Endothelial cell of umbilical vein (primary cell): ENCODE measurements at regions not wholly inside any gene's neighbourhood (a gene's known extent, or its start where the extent isn't known, plus 50 kb on each side); places are given as distances from the start of the nearest gene placed in this dataset.

Source experiments
- BruUV-seq: library from RNA; stranded (reverse); fragments of 400-500 nt; replicated peaks from 2 replicates; lab custom pipeline; 2021; lab: Mats Ljungman, UMichigan
- CTCF ChIA-PET: fragments of 300-600, 350-600 bp; sonication (Branson Sonifier 250); formaldehyde crosslinking; loops from one replicate; lab custom pipeline; 2021; ENCODE audit warnings: antibody characterized with exemption, inconsistent platforms; lab: Charles Lee
- POLR2A ChIA-PET: fragments of 300-600, 350-600 bp; sonication (Branson Sonifier 250); formaldehyde crosslinking; loops from one replicate; lab custom pipeline; 2021; ENCODE audit warnings: antibody characterized with exemption, inconsistent platforms; lab: Charles Lee
- DNase-seq: peaks from one replicate; pipeline ENCODE4 v3.0.0-alpha.2; 2011; ENCODE audit warnings: low read depth, low spot score
- FAIRE-seq: peaks from 2 replicates; lab custom pipeline; 2011; peaks lifted over from hg19 to GRCh38; lab: Jason Lieb, UNC
- H2AFZ ChIP-seq: 2 replicates; pipeline ENCODE4 v1.6.0; 2012; ENCODE audit warnings: low read depth, low read length, control low read depth, inconsistent platforms
- H3K27ac ChIP-seq: 2 replicates; pipeline ENCODE4 v1.5.1; 2011; ENCODE audit warnings: low read depth, mild to moderate bottlenecking, control low read depth, low read length, moderate library complexity; ENCODE audit not compliant: insufficient read depth
- H3K27me3 ChIP-seq, 2 experiments: 2 replicates each; pipeline versions ENCODE4 v1.6.0 to v1.6.1; 2011; ENCODE audit warnings: low read length in 2 of 2, mixed read lengths in 1 of 2; ENCODE audit not compliant: control insufficient read depth in 2 of 2, insufficient read depth in 2 of 2
- H3K36me3 ChIP-seq, 2 experiments: 2 replicates in 1 of 2; 3 replicates in 1 of 2; pipeline ENCODE4 v1.5.1; 2011; ENCODE audit warnings: low read length in 2 of 2, mild to moderate bottlenecking in 1 of 2, moderate library complexity in 1 of 2; ENCODE audit not compliant: control insufficient read depth in 2 of 2, insufficient read depth in 2 of 2; ENCODE audit errors: extremely low read depth in 1 of 2
- H3K4me1 ChIP-seq: 3 replicates; pipeline ENCODE4 v1.5.1; 2011; ENCODE audit warnings: mild to moderate bottlenecking, low read length; ENCODE audit not compliant: control insufficient read depth, insufficient read depth; ENCODE audit errors: extremely low read depth
- H3K4me2 ChIP-seq: 2 replicates; pipeline ENCODE4 v1.6.1; 2011; ENCODE audit warnings: low read length, control low read depth, mixed read lengths; ENCODE audit not compliant: insufficient read depth
- H3K4me3 ChIP-seq, 3 experiments: fragments of 200-600 bp in 1 of 3; sonication (generic), shearing (Covaris generic) in 1 of 3; replicated peaks in 1 of 3; 2 replicates each; pipeline ENCODE4 v1.5.1; 2011 to 2016; ENCODE audit warnings: control low read depth in 3 of 3, low read length in 3 of 3, mild to moderate bottlenecking in 2 of 3, inconsistent platforms in 1 of 3, low read depth in 1 of 3, moderate library complexity in 1 of 3; ENCODE audit not compliant: insufficient read depth in 1 of 3
- H3K79me2 ChIP-seq: 2 replicates; pipeline ENCODE4 v1.6.0; 2012; ENCODE audit warnings: low read length, inconsistent platforms; ENCODE audit not compliant: control insufficient read depth, insufficient read depth
- H3K9ac ChIP-seq: replicated peaks from 2 replicates; pipeline ENCODE3; 2011; ENCODE audit warnings: low read length, control low read depth; ENCODE audit not compliant: insufficient read depth; ENCODE audit errors: extremely low read depth
- H3K9me1 ChIP-seq: replicated peaks from 3 replicates; pipeline ENCODE4 v1.6.0; 2011; ENCODE audit warnings: mild to moderate bottlenecking, low read length; ENCODE audit not compliant: control insufficient read depth, insufficient read depth; ENCODE audit errors: extremely low read depth
- H3K9me3 ChIP-seq: replicated peaks from 2 replicates; pipeline ENCODE4 v1.5.1; 2012; ENCODE audit warnings: low read length, inconsistent platforms; ENCODE audit not compliant: control insufficient read depth, insufficient read depth
- H4K20me1 ChIP-seq: replicated peaks from 2 replicates; pipeline ENCODE3; 2011; ENCODE audit warnings: mild to moderate bottlenecking, low read length; ENCODE audit not compliant: control insufficient read depth, insufficient read depth; ENCODE audit errors: extremely low read depth
- CTCF ChIP-seq, 2 donors: IDR thresholded peaks; 1 replicate in 1 of 2; 2 replicates in 1 of 2; pipeline ENCODE4 v1.5.1; 2011; ENCODE audit warnings: low read length in 2 of 2, mild to moderate bottlenecking in 2 of 2, moderate library complexity in 2 of 2, control low read depth in 1 of 2, inconsistent platforms in 1 of 2, low read depth in 1 of 2; ENCODE audit not compliant: insufficient read depth in 1 of 2; ENCODE audit errors: extremely low read depth in 1 of 2
- EZH2 ChIP-seq: IDR thresholded peaks from 2 replicates; pipeline ENCODE4 v1.6.1; 2012; ENCODE audit warnings: borderline replicate concordance, low read depth, mild to moderate bottlenecking, moderate library complexity, low read length, inconsistent platforms; ENCODE audit not compliant: severe bottlenecking
- FOS ChIP-seq: IDR thresholded peaks from 2 replicates; pipeline ENCODE4 v1.6.1; 2011; ENCODE audit warnings: mild to moderate bottlenecking, low read length, moderate library complexity, borderline replicate concordance; ENCODE audit not compliant: insufficient read depth
- GATA2 ChIP-seq: IDR thresholded peaks from 2 replicates; pipeline ENCODE4 v1.7.0; 2011; ENCODE audit warnings: low read depth, mild to moderate bottlenecking, moderate library complexity, mixed read lengths, low read length; ENCODE audit not compliant: insufficient read length, insufficient read depth
- JUN ChIP-seq: IDR thresholded peaks from 2 replicates; pipeline ENCODE4 v1.6.1; 2011; ENCODE audit warnings: borderline replicate concordance, low read depth; ENCODE audit not compliant: insufficient read length, insufficient read depth
- MAX ChIP-seq: IDR thresholded peaks from 2 replicates; pipeline ENCODE4 v1.6.1; 2011; ENCODE audit not compliant: insufficient read depth, insufficient read length
- MYC ChIP-seq: IDR thresholded peaks from one replicate; pipeline ENCODE4 v1.6.1; 2011; ENCODE audit warnings: mild to moderate bottlenecking, low read depth, low read length
- POLR2A ChIP-seq: IDR thresholded peaks from 2 replicates; pipeline ENCODE4 v1.6.1; 2012; ENCODE audit warnings: low read depth, mild to moderate bottlenecking, control low read depth, low read length
- dilution Hi-C: fragments of 300-500 bp; cut with MboI; formaldehyde crosslinking; loops from one replicate; pipeline ENCODE4 v1.15.0; 2019; ENCODE audit warnings: low sequenced_read_pairs; ENCODE audit not compliant: extremely low pct_ligation_motif_present
- intact Hi-C: fragments of 100-400 bp; cut with micrococcal nuclease; formaldehyde crosslinking; loops from one replicate; pipeline ENCODE4 v1.10.0; 2022

- Histone ChIP-seq H3K4me1 (no peaks in the 10 kb centered on the region), H3K79me2 (no peaks in the 10 kb centered on the region), H3K9ac (no peak overlapping the region), H2AFZ (no peak overlapping the region), H3K36me3 (no peaks in the 10 kb centered on the region), H3K9me1 (no peaks in the 10 kb centered on the region), H3K27me3 (peaks cover 35 to 56% of the 10 kb centered on the region in 2 experiments), H3K4me2 (no peak overlapping the region), H3K4me3 (no peak overlapping the region), H3K9me3 (no peaks in the 10 kb centered on the region), H3K27ac (no peak overlapping the region), H4K20me1 (no peaks in the 10 kb centered on the region)
- FAIRE-seq (no peak), DNase-seq (no peak)
- dilution Hi-C loops = no loop called here
- intact Hi-C loops = no loop called here
- ChIA-PET CTCF (interaction anchor here (0.8 to 2.1 kb wide), 9 partner anchors 10 to 186 kb away, joined by 3 to 8 read pairs (median 5); no protein-coding TSS in a partner anchor), POLR2A (no interaction called here)
- TF ChIP-seq FOS (no peak), MYC (no peak), GATA2 (no peak), MAX (no peak), POLR2A (no peak), EZH2 (no peak)
- BruUV-seq = no TSS peak
Observed at GRCh38 chr2:120522151-120522751, 176.3 kb downstream of the INHBB start.

- Histone ChIP-seq H3K4me1 (no peaks in the 10 kb centered on the region), H3K27me3 (peaks cover 39 to 59% of the 10 kb centered on the region in 2 experiments), H2AFZ (no peak overlapping the region), H3K79me2 (no peaks in the 10 kb centered on the region), H3K9me3 (no peaks in the 10 kb centered on the region), H3K9ac (no peak overlapping the region), H3K4me2 (no peak overlapping the region), H3K4me3 (no peak overlapping the region), H4K20me1 (no peaks in the 10 kb centered on the region), H3K9me1 (no peaks in the 10 kb centered on the region), H3K36me3 (no peaks in the 10 kb centered on the region), H3K27ac (no peak overlapping the region)
- DNase-seq = no peak
- dilution Hi-C loops (no loop called here), intact Hi-C loops (no loop called here)
- ChIA-PET CTCF (no interaction called here), POLR2A (no interaction called here)
- no TSS peak for BruUV-seq
- no peak for FAIRE-seq
- no peak for TF ChIP-seq JUN
- TF ChIP-seq FOS = no peak
- TF ChIP-seq CTCF (IDR thresholded peaks at IDR 0.05; ENCODE audit: extremely low read depth in 1 of 2, insufficient read depth in 1 of 2, low read depth in 1 of 2, low read length in 2 of 2) = no peak
Observed at GRCh38 chr2:120523766-120524165, 177.8 kb downstream of the INHBB start.
